Keratinocyte (primary cell): ENCODE measurements at regions not wholly inside any gene's neighbourhood (a gene's known extent, or its start where the extent isn't known, plus 50 kb on each side); places are given as distances from the start of the nearest gene placed in this dataset.

ENCODE experiments used
- EZH2 ChIP-seq: IDR thresholded peaks from one replicate; pipeline ENCODE4 v1.6.1; 2012; ENCODE audit warnings: inconsistent platforms, mild to moderate bottlenecking, low read length, moderate library complexity
- TF ChIP-seq, protein P1 (sequence below), 3 experiments: IDR thresholded peaks in 1 of 3; conservative IDR thresholded peaks in 1 of 3; optimal IDR thresholded peaks in 1 of 3; 2 replicates in 2 of 3; 3 replicates in 1 of 3; pipeline versions ENCODE3 to v1.5.1; 2011; ENCODE audit warnings: low read length in 3 of 3, mild to moderate bottlenecking in 3 of 3, moderate library complexity in 2 of 3, control low read depth in 1 of 3, inconsistent platforms in 1 of 3; ENCODE audit not compliant: insufficient read depth in 2 of 3; ENCODE audit errors: extremely low read depth in 1 of 3

DNA sequence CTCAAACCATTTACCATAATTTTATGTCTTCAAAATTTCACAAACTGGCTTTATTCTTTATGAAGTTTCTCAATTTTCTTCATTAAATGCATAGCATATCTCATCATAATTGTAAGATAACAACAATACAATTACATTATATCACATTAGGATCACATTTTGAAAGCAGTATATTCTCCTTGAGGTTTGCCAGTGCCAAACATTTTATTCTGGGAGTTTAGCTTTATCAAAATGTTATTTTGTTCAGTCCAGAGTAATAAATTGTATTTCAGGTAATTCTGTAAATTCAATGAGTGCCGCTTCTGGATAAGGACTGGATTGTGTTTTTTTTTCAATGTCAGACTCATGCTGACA lies 234.6 kb upstream of the MIR17HG start:
- TF ChIP-seq, protein P1, sequence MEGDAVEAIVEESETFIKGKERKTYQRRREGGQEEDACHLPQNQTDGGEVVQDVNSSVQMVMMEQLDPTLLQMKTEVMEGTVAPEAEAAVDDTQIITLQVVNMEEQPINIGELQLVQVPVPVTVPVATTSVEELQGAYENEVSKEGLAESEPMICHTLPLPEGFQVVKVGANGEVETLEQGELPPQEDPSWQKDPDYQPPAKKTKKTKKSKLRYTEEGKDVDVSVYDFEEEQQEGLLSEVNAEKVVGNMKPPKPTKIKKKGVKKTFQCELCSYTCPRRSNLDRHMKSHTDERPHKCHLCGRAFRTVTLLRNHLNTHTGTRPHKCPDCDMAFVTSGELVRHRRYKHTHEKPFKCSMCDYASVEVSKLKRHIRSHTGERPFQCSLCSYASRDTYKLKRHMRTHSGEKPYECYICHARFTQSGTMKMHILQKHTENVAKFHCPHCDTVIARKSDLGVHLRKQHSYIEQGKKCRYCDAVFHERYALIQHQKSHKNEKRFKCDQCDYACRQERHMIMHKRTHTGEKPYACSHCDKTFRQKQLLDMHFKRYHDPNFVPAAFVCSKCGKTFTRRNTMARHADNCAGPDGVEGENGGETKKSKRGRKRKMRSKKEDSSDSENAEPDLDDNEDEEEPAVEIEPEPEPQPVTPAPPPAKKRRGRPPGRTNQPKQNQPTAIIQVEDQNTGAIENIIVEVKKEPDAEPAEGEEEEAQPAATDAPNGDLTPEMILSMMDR (optimal IDR thresholded peaks at IDR 0.05 in 1 of 3, IDR thresholded peaks at IDR 0.05 in 1 of 3, conservative IDR thresholded peaks at IDR 0.05 in 1 of 3; ENCODE audit: extremely low read depth in 1 of 3, insufficient read depth in 2 of 3, low read length in 3 of 3), result no peak
- TF ChIP-seq EZH2, result no peak
